ENCODE measurements at regions not wholly inside any gene's neighbourhood (a gene's known extent, or its start where the extent isn't known, plus 50 kb on each side); places are given as distances from the start of the nearest gene placed in this dataset.
"Not testable (repeated sequence)": the region's sequence is repeated elsewhere in the genome, so short reads cannot be mapped to it uniquely, and the experiment has no call there.

DNA sequence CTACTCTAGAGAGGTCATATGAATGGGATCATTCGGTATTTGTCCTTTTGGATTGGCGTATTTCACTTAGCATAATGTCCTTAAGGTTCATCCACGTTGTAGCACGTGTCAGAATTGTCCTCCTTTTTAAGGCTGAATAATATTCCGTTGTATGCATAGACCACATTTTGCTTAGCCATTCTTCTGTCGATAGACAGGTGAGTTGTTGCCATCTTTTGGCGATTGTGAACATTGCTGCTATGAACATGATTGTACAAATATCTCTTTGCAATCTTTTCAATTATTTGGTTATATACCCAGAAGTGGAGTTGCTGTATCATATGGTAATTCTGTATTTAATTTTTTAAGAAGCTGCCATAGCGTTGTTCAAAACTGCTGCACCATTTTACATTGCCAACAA is 52.4 kb upstream of the GOLGA8J start:
- DNase-seq: no peak

DNA sequence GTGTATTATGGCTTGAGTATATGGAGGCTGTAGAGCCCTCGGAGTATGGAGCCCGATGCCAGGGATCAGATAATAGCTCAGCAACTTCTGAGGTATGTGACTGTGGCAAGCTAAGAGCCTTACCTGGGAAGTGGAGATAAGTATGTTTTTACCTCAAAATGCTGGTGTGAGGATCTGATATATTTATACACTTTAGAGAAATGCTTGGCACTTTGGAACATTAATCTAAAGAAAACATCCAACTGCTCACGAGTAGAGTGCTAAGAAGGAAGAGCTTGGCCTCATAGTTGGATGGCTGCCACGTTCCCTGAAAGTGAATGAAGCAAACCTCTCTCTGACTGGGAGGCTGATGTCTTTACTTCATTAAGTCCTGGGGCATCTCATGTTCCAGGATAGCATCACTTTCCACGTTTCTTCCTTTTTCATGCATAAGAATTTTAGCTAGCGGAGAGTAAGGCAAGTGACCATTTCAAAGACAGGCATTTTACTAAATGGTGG is 58.9 kb upstream of the GOLGA8J start:
- DNase-seq: no peak

GRCh38 chr15:30010746-30011145 is 72.0 kb upstream of the GOLGA8J start:
- DNase-seq: no peak

- no peak for DNase-seq
Measured at GRCh38 chr15:30008156-30008555, 74.6 kb upstream of the GOLGA8J start.

DNA sequence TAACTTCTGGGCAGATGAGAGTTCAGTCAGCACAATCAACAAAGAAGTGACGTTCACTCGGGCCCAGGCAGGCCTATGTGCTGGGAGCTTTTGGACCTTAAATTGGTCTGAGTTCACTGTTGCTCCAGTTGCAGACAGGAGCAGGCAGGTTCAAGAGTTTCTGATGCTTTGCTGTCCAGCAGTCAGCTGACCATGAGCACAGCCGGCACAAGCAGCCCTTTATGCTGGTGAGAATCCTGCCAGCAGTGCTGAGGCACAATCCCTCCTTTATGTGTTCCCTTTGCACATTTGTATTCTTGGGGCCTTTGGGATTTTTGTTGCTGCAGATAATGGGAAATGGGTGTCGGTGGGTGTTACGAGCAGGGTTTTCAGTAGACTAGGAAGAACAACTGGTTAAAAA is 81.2 kb upstream of the GOLGA8J start:
- no peak for DNase-seq

DNA sequence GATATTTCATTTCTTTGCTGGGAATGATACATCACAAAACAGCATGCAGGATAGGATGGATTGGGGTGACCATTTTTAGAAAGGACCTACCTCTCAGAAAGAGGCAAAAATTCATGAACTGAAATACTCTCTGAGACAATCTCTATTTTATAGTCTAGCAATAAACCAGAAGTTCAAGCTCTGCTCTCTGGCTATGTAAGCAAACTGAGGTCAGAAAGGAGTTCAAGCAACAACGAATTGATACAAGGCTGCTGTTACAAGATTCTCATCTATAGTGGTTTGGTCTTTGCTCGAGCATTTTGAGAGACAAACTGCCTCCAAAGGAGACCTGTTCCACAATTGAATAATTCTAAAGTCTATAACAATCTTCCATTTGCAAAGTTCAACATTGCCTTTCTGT is 84.7 kb upstream of the GOLGA8J start:
- no peak for DNase-seq

DNA sequence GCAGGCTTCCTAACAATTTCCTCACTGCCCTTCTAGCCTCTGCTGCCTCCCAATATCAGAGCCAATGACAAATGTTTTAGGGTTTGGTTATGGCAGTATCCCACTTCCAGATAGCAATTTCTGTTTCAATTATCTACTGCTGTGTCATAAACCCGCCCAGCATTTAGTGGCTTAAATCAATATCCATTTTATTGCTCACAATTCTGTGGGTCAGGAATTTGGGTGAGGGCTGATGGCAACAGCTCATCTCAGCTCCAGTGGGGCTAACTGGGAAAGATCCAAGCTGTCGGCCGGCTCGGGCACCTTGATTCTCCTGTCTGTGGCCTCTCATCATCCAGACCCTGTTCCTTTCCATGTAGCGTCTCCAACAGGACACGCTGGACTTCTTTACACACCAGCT is 85.3 kb upstream of the GOLGA8J start:
- no peak for DNase-seq

GRCh38 chr15:29994284-29994683 is 88.5 kb upstream of the GOLGA8J start:
- DNase-seq: no peak

- DNase-seq: no peak
Measured at GRCh38 chr15:29990954-29991353, 91.8 kb upstream of the GOLGA8J start.

DNA sequence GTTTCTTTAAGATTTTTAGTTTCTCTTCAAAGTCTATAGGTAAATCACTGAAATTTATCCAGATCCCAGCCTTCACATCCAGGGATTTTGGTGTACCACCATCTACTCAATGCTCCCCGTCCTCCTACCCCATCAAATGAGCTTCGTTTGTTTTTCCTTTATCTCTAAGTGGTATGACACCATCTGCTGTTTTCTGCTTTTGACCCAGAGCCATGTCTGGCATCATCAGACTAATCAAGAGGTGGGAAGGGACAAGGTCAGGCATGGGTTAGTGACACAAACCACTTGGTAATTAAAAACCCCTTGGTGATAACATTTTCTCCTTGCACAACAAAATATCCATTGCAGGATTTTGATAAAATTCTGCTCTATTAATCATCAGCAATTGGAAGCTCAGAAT is 92.7 kb upstream of the GOLGA8J start:
- no peak for DNase-seq

GRCh38 chr15:29988701-29989100 is 94.1 kb upstream of the GOLGA8J start:
- DNase-seq: no peak

DNA sequence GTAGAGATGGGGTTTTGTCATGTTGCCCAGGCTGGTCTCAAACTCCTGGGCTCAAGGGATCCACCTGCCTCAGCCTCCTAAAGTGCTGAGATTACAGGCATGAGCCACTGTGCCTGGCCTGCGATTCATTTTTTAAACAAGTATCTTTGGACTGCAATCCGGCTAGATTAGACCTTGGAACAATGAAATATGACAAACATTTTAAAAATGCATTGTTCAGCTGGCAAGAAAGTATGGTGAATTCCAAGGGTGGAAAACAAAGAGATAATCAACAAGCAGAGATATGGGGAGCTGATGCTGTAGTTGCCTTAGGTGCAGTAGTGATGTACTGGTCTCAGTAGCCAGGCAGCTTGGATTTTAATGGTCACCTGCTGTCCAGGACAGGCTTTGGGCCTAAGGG is 95.8 kb upstream of the GOLGA8J start:
- DNase-seq: no peak

DNA sequence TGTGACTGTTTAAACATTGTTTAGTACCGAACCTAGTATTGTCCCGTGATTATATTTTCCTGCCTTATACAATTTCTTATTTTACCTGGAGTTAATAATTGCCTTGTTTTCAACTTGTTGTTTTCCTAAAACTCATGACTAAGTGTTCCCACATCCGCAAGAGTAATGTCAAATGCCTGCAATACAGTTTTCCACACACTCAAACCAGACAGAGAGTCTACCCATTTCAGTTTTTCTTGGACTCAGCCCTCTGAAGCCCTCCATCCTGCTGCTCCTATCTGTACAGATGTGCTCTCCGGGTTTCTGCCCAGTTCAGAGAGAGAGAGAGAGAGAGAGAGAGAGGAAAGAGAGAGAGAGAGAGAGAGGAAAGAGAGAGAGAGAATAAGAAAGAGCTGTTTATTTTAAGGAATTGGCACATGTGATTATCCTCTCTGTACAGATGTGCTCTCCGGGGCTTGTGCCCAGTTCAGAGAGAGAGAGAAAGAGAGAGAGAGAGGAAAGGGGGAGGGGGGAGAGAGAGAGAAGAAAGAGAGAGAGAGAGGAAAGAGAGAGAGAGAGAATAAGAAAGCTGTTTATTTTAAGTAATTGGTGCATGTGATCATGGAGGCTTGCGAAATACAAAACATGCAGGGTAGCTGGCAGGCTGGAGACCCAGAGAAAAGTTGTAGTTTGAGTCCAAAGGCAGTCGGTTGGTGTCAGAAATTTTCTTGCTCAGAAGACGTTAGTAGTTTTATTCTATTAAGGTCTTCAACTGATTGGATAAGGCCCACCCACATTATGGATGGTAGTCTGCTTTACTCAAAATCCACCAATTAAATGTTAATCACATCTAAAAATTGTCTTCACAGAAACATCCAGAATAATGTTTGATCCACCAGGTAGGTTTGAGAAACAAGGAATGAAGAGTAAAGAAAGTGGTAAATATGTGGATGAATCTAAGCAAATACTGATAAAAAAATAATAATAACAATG is 104.1 kb upstream of the GOLGA8J start:
- no peak for DNase-seq

DNA sequence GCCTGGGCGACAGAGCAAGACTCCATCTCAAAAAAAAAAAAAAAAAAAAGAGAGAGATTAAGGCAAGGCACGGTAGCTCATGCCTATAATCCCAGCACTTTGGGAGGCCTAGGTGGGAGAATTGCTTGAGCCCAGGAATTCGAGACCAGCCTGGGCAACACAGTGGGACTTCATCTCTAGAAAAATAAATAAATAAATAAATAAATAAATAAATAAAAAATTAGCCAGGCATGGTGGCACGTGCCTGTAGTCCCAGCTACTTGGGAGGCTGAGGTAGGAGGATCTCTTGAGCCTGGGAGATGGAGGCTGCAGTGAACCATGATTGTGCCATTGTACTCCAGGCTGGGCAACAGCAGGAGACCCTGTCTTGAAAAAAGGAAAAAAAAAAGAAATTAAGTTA is 108.7 kb upstream of the GOLGA8J start:
- DNase-seq: not testable (repeated sequence)

DNA sequence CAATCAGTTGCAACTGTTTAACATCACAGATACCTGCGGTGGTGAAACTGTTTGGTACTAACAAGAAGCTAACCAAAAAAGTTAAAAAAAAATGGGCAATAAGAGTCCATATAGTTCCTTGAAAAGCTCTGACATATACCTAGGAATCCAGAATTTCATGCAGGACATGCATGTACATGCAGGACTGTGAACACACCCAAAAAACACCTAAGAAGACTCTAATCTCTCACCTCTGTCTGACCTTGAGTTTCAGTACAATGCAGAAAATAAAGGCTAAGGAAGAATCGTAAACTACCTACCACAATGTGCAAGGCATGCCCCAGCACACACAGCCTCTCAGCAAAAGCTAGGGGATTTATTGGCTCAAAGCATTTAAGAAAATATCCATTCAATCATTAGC is 110.7 kb upstream of the GOLGA8J start:
- no peak for DNase-seq

DNA sequence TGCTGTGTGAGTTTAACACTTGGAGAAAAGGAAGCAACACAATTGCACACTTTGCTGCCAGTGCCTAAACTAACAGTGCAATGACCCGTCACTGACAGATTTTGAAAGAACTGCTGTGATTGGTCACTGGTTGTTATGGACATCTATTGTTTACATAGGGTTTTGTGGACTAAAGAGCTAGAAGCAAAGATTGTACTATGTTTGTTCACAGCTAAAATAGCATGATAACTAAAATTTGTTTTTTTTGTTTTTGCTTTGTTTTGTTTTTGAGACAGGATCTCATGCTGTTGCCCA is 112.4 kb upstream of the GOLGA8J start:
- no peak for DNase-seq

DNA sequence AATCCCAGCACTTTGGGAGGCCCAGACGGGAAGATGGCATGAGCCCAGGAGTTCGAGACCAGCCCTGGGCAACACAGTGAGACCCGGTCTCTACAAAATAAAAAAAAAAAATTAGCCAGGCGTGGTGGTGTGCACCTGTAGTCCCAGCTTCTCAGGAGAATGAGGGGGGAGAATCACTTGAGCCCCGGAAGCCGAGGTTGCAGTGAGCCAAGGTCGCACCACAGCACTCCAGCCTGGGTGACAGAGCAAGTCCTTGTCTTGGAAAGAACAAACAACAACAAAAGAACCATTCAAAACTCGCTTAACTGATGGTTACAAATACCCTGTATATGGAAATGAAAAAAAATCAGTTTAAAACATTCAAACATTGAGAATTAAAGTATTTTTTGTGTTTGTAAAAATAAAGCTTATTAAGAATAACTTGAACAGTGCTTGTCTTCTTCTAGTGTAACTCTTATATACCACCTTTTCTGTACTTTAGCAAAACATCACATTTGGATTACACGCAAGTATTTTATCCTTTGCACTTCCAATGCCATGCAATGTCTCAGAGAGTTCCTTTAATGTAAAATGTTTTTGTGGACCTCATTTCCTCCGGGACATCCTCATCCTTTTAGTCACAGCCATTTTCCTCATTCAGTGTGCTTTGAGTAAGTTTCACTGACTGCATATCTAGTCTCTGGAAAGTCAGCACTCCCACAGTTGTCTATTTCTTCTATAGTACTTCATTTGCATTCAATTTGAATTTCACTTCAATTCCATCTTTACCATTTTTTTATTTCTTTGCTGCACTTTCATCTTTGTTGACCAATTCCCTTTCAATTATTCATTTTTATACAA is 113.0 kb upstream of the GOLGA8J start:
- DNase-seq: no peak

DNA sequence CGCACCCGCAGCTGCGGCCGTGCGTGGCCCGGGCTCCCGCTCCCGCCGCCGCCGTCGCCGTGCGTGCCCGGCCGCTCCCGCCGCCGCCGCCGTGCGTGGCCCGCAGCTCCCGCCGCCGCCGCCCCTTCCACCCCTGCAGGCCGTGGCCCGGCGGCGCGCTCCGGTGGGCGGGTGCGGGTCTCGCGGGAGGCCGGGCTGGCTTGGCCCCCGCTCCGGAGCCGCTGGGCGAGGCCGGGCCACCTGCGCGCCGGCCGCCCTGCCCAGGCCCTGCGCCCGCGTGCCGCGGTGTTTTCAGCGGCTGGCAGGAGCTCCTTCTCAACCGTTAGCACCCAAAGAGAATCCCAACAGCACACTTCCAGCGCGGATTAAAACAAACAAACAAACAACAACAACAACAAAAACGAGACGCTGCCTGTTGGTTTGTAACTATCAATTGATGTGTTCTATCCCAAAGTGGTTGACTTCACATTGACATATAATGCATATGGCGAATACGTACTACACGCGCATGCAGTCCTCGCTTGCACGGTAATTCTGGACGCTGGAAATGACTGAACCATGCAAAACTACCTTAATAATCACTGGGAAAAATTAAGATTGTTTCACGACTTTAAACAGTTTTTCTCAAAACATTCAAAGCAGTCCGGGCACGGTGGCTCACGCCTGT is 113.7 kb upstream of the GOLGA8J start:
- DNase-seq: no peak

- no peak for DNase-seq
Measured at GRCh38 chr15:29968099-29968894, 114.5 kb upstream of the GOLGA8J start.

DNA sequence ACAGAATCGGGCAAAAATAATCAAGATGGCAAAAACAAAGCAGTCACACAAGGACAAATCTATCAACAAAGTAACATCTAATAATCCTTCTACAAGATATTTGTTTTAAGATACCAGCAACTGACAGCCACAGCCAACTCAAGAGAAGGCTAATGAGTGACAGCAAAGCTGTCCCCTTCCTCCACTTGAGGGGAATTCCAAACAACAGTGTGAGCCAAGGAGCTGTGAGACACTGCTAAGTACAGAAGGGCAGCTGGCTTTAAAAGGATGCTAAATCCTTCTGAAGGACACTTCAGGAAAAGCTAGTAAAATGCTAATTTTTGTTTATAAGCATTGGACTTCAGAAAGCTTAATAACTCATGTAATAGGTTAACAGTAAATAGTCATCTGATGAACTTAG is 120.3 kb upstream of the GOLGA8J start:
- DNase-seq: no peak

DNA sequence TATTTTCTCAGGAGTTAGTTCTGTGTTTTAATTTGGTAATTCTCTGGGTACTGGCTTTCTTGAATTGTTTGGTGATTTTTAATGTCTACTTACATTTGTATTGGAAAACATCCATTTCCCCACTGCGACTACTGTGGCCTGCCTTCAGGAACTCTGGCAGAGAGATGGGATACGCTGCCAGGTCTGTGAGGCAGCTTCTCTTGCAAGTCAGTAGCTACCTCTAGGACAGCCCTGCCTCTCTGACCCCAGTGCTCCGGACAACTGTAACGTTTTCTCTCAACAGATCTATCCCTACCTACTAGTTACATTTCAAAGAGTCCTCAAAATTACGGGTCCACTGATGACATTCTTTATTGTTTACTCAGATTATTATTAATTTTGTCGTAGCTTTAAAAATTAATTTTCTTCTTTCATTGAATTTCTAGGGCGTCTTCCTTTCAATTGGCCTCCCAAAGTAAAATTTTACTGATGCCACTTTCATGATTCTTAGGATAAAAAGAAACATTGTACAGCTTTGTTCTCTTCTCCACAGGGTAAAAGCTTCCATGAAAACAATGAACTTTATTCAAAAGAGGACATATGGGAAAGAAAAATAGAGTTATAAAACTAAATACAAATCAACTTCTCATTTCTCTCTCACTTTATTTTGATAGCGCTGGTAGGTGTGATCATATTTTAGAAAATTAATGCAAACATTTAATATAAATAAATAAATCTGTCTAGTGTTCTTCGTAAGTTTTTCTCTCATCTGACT is 123.2 kb upstream of the GOLGA8J start:
- DNase-seq: no peak

DNA sequence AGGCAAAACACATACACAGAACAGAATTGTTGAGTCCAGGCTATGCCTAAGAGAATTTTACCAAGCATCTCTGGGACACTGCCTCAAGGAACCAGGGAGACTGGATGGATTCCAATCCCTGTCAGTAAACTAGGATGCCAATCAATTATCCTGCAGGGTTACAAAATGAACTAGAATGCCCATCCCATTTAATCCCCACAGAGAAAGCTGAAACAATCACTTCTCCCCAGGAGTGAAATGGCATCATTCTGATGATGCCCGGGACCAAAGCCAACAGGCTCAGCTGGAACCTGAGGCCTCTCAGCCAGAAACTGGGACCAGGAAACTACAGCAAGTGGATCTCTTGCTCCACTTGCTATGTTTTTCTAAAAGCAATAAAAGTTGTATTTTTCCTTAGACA is 130.0 kb upstream of the TJP1 start:
- DNase-seq: no peak
